ENCODE measurements at regions not wholly inside any gene's neighbourhood (a gene's known extent, or its start where the extent isn't known, plus 50 kb on each side); places are given as distances from the start of the nearest gene placed in this dataset.

- H3K4me2 ChIP-seq = peak overlapping the region; percentile 65; the same call in 1 of the 2 replicates
- no peak overlapping the region for H3K9ac ChIP-seq
- no peaks in the 10 kb centered on the region for H4K20me1 ChIP-seq
- no peak overlapping the region for H3K4me3 ChIP-seq
- H3K36me3 ChIP-seq = no peaks in the 10 kb centered on the region
- no peak overlapping the region for H3K27ac ChIP-seq
- TF ChIP-seq Cebpa-rat (IDR thresholded peaks at IDR 0.05) = no peak
- peaks cover 23% of the 10 kb centered on the region for H3K4me1 ChIP-seq
- no peaks in the 10 kb centered on the region; the same call in 1 of the 2 replicates for H3K9me3 ChIP-seq
- no peaks in the 10 kb centered on the region for H3K27me3 ChIP-seq
These were observed 207.4 kb upstream of the EEA1 start for GRCh38 chr12:93136253-93137055.

- H3K4me1 ChIP-seq = peaks cover 23% of the 10 kb centered on the region
- H3K36me3 ChIP-seq = no peaks in the 10 kb centered on the region
- H3K27ac ChIP-seq = no peak overlapping the region
- H3K9ac ChIP-seq = no peak overlapping the region
- no peak overlapping the region for H3K4me3 ChIP-seq
- no peaks in the 10 kb centered on the region for H3K9me3 ChIP-seq
- TF ChIP-seq Cebpa-rat (IDR thresholded peaks at IDR 0.05) = no peak
- no peaks in the 10 kb centered on the region for H3K27me3 ChIP-seq
- no peak overlapping the region for H3K4me2 ChIP-seq
- no peaks in the 10 kb centered on the region for H4K20me1 ChIP-seq
These were observed 208.8 kb upstream of the EEA1 start for GRCh38 chr12:93137656-93138612.

GRCh38 chr12:93139028-93139665 is 210.1 kb upstream of the EEA1 start:
- H3K4me2 ChIP-seq = no peak overlapping the region
- H3K36me3 ChIP-seq = no peaks in the 10 kb centered on the region
- H3K4me3 ChIP-seq = no peak overlapping the region
- H3K27ac ChIP-seq = no peak overlapping the region
- no peak for TF ChIP-seq Cebpa-rat (IDR thresholded peaks at IDR 0.05)
- no peaks in the 10 kb centered on the region for H3K27me3 ChIP-seq
- peaks cover 23% of the 10 kb centered on the region for H3K4me1 ChIP-seq
- H4K20me1 ChIP-seq = no peaks in the 10 kb centered on the region
- no peak overlapping the region for H3K9ac ChIP-seq
- H3K9me3 ChIP-seq = no peaks in the 10 kb centered on the region

DNA sequence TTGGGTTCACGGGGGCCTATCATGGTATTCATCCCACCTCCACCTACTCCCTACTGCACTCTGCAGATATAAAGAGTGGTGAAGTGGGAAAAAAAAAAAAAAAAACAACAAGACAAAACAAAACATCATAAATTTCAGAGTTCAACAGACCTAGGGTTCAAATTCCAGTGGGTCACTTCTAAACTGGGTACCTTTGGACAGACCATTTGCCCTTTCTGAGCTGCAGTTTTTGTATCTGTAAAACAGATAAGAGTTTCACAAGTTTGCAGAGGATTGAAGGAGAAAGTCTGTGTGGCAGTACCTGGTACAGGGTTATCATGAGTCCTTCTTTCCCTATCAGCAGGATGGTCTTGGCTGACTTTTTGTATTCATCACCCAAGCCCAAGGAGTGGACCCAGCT is 211.2 kb upstream of the EEA1 start:
- H3K9ac ChIP-seq = no peak overlapping the region
- no peak overlapping the region for H3K4me3 ChIP-seq
- no peaks in the 10 kb centered on the region for H3K9me3 ChIP-seq
- H3K27ac ChIP-seq = no peak overlapping the region
- no peaks in the 10 kb centered on the region for H3K27me3 ChIP-seq
- H3K4me2 ChIP-seq = no peak overlapping the region
- no peaks in the 10 kb centered on the region for H4K20me1 ChIP-seq
- no peak for TF ChIP-seq Cebpa-rat (IDR thresholded peaks at IDR 0.05)
- no peaks in the 10 kb centered on the region for H3K36me3 ChIP-seq
- H3K4me1 ChIP-seq = peaks cover 13% of the 10 kb centered on the region

DNA sequence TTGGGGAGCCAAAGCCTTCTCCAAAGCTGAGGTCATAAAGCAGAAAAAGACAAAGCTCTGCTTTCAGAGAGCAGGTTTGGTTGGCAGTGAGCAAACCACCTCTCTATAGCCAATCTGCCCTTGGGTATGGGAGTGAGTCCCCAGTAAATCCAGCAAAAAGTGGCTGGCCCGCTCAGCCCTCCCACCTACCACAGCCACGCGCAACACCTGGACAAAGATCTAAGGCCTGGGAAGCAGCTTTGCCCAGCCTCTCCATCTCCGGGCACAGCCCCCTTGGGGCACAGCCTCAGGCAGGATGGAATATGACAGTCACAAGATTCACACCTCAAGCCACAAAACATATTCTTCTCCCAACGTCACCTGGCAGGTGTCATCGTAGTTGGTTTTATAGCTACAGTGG is 211.7 kb upstream of the EEA1 start:
- H4K20me1 ChIP-seq = no peaks in the 10 kb centered on the region
- no peak overlapping the region for H3K4me2 ChIP-seq
- no peaks in the 10 kb centered on the region for H3K27me3 ChIP-seq
- H3K4me1 ChIP-seq = peaks cover 8% of the 10 kb centered on the region
- H3K4me3 ChIP-seq = no peak overlapping the region
- no peak overlapping the region for H3K9ac ChIP-seq
- H3K36me3 ChIP-seq = no peaks in the 10 kb centered on the region
- TF ChIP-seq Cebpa-rat (IDR thresholded peaks at IDR 0.05) = no peak
- no peaks in the 10 kb centered on the region for H3K9me3 ChIP-seq
- H3K27ac ChIP-seq = no peak overlapping the region

DNA sequence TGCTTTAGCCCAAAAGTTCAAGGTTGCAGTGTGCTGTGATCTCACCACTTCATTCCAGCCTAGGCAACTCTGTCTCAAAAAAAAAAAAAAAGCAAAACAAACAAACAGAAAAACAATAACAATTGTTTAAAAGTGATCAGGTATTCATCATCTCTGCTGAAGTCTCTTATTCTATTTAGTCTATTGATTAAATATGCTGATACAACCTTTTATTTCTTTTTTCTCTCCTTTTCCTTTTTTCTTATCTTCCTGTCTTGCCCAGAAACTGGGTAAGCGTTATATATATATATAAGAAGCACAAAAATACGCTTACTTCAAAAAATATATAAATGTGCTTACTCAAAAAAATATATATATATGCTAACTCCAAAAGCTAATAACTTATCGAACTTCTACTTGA is 213.8 kb upstream of the EEA1 start:
- H3K4me2 ChIP-seq = no peak overlapping the region
- H3K4me1 ChIP-seq = no peaks in the 10 kb centered on the region
- no peaks in the 10 kb centered on the region for H3K36me3 ChIP-seq
- no peaks in the 10 kb centered on the region for H4K20me1 ChIP-seq
- no peak for TF ChIP-seq Cebpa-rat (IDR thresholded peaks at IDR 0.05)
- H3K9me3 ChIP-seq = no peaks in the 10 kb centered on the region
- H3K27ac ChIP-seq = no peak overlapping the region
- no peaks in the 10 kb centered on the region for H3K27me3 ChIP-seq
- no peak overlapping the region for H3K4me3 ChIP-seq
- H3K9ac ChIP-seq = no peak overlapping the region

GRCh38 chr12:93144109-93144508 is 215.0 kb upstream of the EEA1 start:
- no peaks in the 10 kb centered on the region for H3K4me1 ChIP-seq
- H3K9ac ChIP-seq = no peak overlapping the region
- H3K36me3 ChIP-seq = no peaks in the 10 kb centered on the region
- no peak for TF ChIP-seq Cebpa-rat (IDR thresholded peaks at IDR 0.05)
- H3K4me2 ChIP-seq = no peak overlapping the region
- H3K27me3 ChIP-seq = no peaks in the 10 kb centered on the region
- no peaks in the 10 kb centered on the region for H4K20me1 ChIP-seq
- H3K9me3 ChIP-seq = no peaks in the 10 kb centered on the region
- H3K4me3 ChIP-seq = no peak overlapping the region
- no peak overlapping the region for H3K27ac ChIP-seq

DNA sequence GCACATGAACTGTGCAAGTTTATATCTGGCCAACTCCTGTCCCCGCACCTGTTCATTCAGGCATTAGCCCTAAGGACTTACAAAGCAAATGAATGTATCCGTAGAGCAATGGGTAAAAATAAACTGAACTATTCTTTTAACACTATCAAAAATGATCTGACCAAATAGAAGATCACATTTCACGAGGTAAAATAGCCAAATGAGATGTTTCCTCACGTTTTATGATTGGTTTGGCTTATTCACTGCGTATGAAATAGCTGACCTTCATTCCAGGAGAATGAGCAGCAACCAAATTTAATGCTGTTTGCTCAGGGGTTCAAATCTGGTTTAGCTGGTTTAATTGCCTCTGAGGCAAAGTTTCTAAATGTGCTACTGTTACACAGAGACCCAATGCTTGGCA is 216.0 kb upstream of the EEA1 start:
- H3K27ac ChIP-seq = no peak overlapping the region
- H4K20me1 ChIP-seq = no peaks in the 10 kb centered on the region
- no peak overlapping the region for H3K4me2 ChIP-seq
- H3K4me3 ChIP-seq = no peak overlapping the region
- H3K9me3 ChIP-seq = no peaks in the 10 kb centered on the region
- no peak overlapping the region for H3K9ac ChIP-seq
- H3K4me1 ChIP-seq = no peaks in the 10 kb centered on the region
- TF ChIP-seq Cebpa-rat (IDR thresholded peaks at IDR 0.05) = no peak
- no peaks in the 10 kb centered on the region for H3K27me3 ChIP-seq
- no peaks in the 10 kb centered on the region for H3K36me3 ChIP-seq

GRCh38 chr12:93146263-93146939 is 217.3 kb upstream of the EEA1 start:
- Histone ChIP-seq H3K36me3 (no peaks in the 10 kb centered on the region), H3K4me1 (no peaks in the 10 kb centered on the region), H3K27me3 (no peaks in the 10 kb centered on the region), H3K4me3 (no peak overlapping the region), H3K27ac (no peak overlapping the region), H4K20me1 (no peaks in the 10 kb centered on the region), H3K9me3 (no peaks in the 10 kb centered on the region), H3K4me2 (no peak overlapping the region), H3K9ac (no peak overlapping the region)
- no peak for TF ChIP-seq Cebpa-rat (IDR thresholded peaks at IDR 0.05)

All from BLaER1 (cell line).